OCI-LY3 (cell line): ENCODE measurements at regions not wholly inside any gene's neighbourhood (a gene's known extent, or its start where the extent isn't known, plus 50 kb on each side); places are given as distances from the start of the nearest gene placed in this dataset.

ENCODE experiments used
- H2AFZ ChIP-seq: fragments of 200-600, 300-600 bp; shearing (Covaris generic); 2 replicates; pipeline ENCODE4 v1.6.0; 2014; ENCODE audit warnings: antibody characterized with exemption, low read depth, low read length
- H3K27ac ChIP-seq: fragments of 200-600, 300-600 bp; sonication (generic); 2 replicates; pipeline ENCODE4 v1.5.1; 2014; ENCODE audit warnings: mild to moderate bottlenecking, low read length, moderate library complexity, mixed read lengths
- H3K27me3 ChIP-seq: fragments of 200-600, 300-600 bp; sonication (generic); 2 replicates; pipeline ENCODE4 v1.6.1; 2014; ENCODE audit warnings: low read depth, low read length, mixed read lengths
- H3K36me3 ChIP-seq: fragments of 200-600, 300-600 bp; sonication (generic); replicated peaks from 2 replicates; pipeline ENCODE3; 2014; ENCODE audit warnings: low read depth, low read length, mixed read lengths
- H3K4me1 ChIP-seq: fragments of 300-600, 200-600 bp; sonication (generic); 2 replicates; pipeline ENCODE4 v1.6.1; 2014; ENCODE audit warnings: low read length, mixed read lengths
- H3K4me2 ChIP-seq: fragments of 200-600, 300-600 bp; sonication (generic); 2 replicates; pipeline ENCODE4 v1.6.1; 2014; ENCODE audit warnings: low read length, mixed read lengths
- H3K4me3 ChIP-seq: fragments of 300-600, 200-600 bp; sonication (generic); 2 replicates; pipeline ENCODE4 v1.5.1; 2014; ENCODE audit warnings: antibody characterized with exemption, mild to moderate bottlenecking, low read length, moderate library complexity
- H3K79me2 ChIP-seq: fragments of 300-600, 200-600 bp; shearing (Covaris generic); 2 replicates; pipeline ENCODE4 v1.6.1; 2014; ENCODE audit warnings: mild to moderate bottlenecking, low read length, mixed read lengths
- H3K9ac ChIP-seq: fragments of 300-600, 200-600 bp; shearing (Covaris generic); 2 replicates; pipeline ENCODE4 v1.6.0; 2014; ENCODE audit warnings: mild to moderate bottlenecking, low read length, moderate library complexity
- H3K9me3 ChIP-seq: fragments of 200-600, 300-600 bp; shearing (Covaris generic); 2 replicates; pipeline ENCODE4 v1.6.1; 2014; ENCODE audit warnings: low read length, mixed read lengths; ENCODE audit not compliant: insufficient read depth
- H4K20me1 ChIP-seq: fragments of 200-600, 300-600 bp; sonication (generic); 2 replicates; pipeline ENCODE4 v1.6.1; 2016; ENCODE audit warnings: low read length, mixed read lengths; ENCODE audit not compliant: insufficient read depth
- CTCF ChIP-seq: fragments of 200-600, 300-600 bp; sonication (generic); IDR thresholded peaks from 2 replicates; pipeline ENCODE4 v1.5.1; 2014; ENCODE audit warnings: antibody characterized with exemption, low read length, low read depth
- EZH2phosphoT487 ChIP-seq: fragments of 200-600 bp; shearing (Covaris generic); IDR thresholded peaks from 2 replicates; pipeline ENCODE4 v1.6.1; 2018; ENCODE audit warnings: antibody characterized with exemption, mixed run types, low read depth

- H4K20me1 ChIP-seq: no peaks in the 10 kb centered on the region
- H3K4me3 ChIP-seq: no peak overlapping the region
- no peak overlapping the region for H3K9ac ChIP-seq
- H3K4me1 ChIP-seq: no peaks in the 10 kb centered on the region
- H3K79me2 ChIP-seq: no peaks in the 10 kb centered on the region
- no peaks in the 10 kb centered on the region for H3K36me3 ChIP-seq
- H3K4me2 ChIP-seq: no peak overlapping the region
- no peaks in the 10 kb centered on the region for H3K9me3 ChIP-seq
- no peak overlapping the region for H3K27ac ChIP-seq
- TF ChIP-seq CTCF (no peak), EZH2phosphoT487 (no peak)
- no peak overlapping the region for H2AFZ ChIP-seq
- no peaks in the 10 kb centered on the region for H3K27me3 ChIP-seq
These were observed 116.6 kb upstream of the TSC22D2 start for GRCh38 chr3:150291515-150291914.

- no peaks in the 10 kb centered on the region for H3K27me3 ChIP-seq
- H3K36me3 ChIP-seq: no peaks in the 10 kb centered on the region
- peak overlapping the region; percentile 43 for H3K4me3 ChIP-seq
- peak overlapping the region; percentile 71 for H2AFZ ChIP-seq
- peak overlapping the region; percentile 9; the same call in 1 of the 2 replicates for H3K9ac ChIP-seq
- no peaks in the 10 kb centered on the region for H3K9me3 ChIP-seq
- H3K4me1 ChIP-seq: peaks cover 5% of the 10 kb centered on the region; the same call in 1 of the 2 replicates
- no peaks in the 10 kb centered on the region for H3K79me2 ChIP-seq
- peak overlapping the region; percentile 58 for H3K4me2 ChIP-seq
- no peak overlapping the region for H3K27ac ChIP-seq
- TF ChIP-seq EZH2phosphoT487 (no peak), CTCF (peak; percentile 79)
- H4K20me1 ChIP-seq: no peaks in the 10 kb centered on the region
These were observed 121.5 kb upstream of the TSC22D2 start for GRCh38 chr3:150286390-150287147.

GRCh38 chr3:150285601-150286000, 122.5 kb upstream of the TSC22D2 start:
- no peak overlapping the region for H3K27ac ChIP-seq
- no peaks in the 10 kb centered on the region for H3K9me3 ChIP-seq
- no peak overlapping the region for H3K4me2 ChIP-seq
- H3K79me2 ChIP-seq: no peaks in the 10 kb centered on the region
- H3K4me1 ChIP-seq: peaks cover 5% of the 10 kb centered on the region; the same call in 1 of the 2 replicates
- TF ChIP-seq CTCF (no peak), EZH2phosphoT487 (no peak)
- no peak overlapping the region for H3K9ac ChIP-seq
- no peak overlapping the region for H2AFZ ChIP-seq
- H3K36me3 ChIP-seq: no peaks in the 10 kb centered on the region
- H4K20me1 ChIP-seq: no peaks in the 10 kb centered on the region
- H3K4me3 ChIP-seq: no peak overlapping the region
- H3K27me3 ChIP-seq: no peaks in the 10 kb centered on the region

- no peaks in the 10 kb centered on the region for H3K36me3 ChIP-seq
- no peaks in the 10 kb centered on the region for H3K9me3 ChIP-seq
- H3K27ac ChIP-seq: no peak overlapping the region
- 0 out of 2 replicates have a peak, but pooled peaks cover 8% of the 10 kb centered on the region for H3K27me3 ChIP-seq
- no peaks in the 10 kb centered on the region for H3K79me2 ChIP-seq
- H3K4me2 ChIP-seq: no peak overlapping the region
- TF ChIP-seq EZH2phosphoT487 (no peak), CTCF (no peak)
- no peaks in the 10 kb centered on the region for H3K4me1 ChIP-seq
- H3K9ac ChIP-seq: no peak overlapping the region
- H2AFZ ChIP-seq: no peak overlapping the region
- no peak overlapping the region for H3K4me3 ChIP-seq
- H4K20me1 ChIP-seq: no peaks in the 10 kb centered on the region
These were observed 129.2 kb upstream of the TSC22D2 start for GRCh38 chr3:150278843-150279381.
